ENCODE measurements at regions not wholly inside any gene's neighbourhood (a gene's known extent, or its start where the extent isn't known, plus 50 kb on each side); places are given as distances from the start of the nearest gene placed in this dataset.

- no peak overlapping the region for H3K4me2 ChIP-seq (ENCODE audit: low read length)
- H3K9me3 ChIP-seq (ENCODE audit: control insufficient read depth, insufficient read depth, low read length), result peaks cover 5% of the 10 kb centered on the region; the same call in 1 of the 2 replicates
- no peak for TF ChIP-seq CTCF (IDR thresholded peaks at IDR 0.05; ENCODE audit: low read depth, low read length, poor library complexity, severe bottlenecking)
- TF ChIP-seq EZH2phosphoT487 (IDR thresholded peaks at IDR 0.05; ENCODE audit: borderline replicate concordance, low read length), result no peak
- no peaks in the 10 kb centered on the region for H3K79me2 ChIP-seq (ENCODE audit: control insufficient read depth, low read length)
- no peak overlapping the region for H3K27ac ChIP-seq (ENCODE audit: low read depth, low read length)
- H3K36me3 ChIP-seq (ENCODE audit: control insufficient read depth, low read length), result no peaks in the 10 kb centered on the region
- H3K4me3 ChIP-seq (ENCODE audit: low read length), result no peak overlapping the region
- no peaks in the 10 kb centered on the region for H3K9me2 ChIP-seq (replicated peaks; ENCODE audit: control insufficient read depth, low read length)
- H3F3A ChIP-seq (ENCODE audit: control insufficient read depth, insufficient read depth), result no peaks in the 10 kb centered on the region
- no peaks in the 10 kb centered on the region for H3K4me1 ChIP-seq (ENCODE audit: control insufficient read depth, low read length)
- no peaks in the 10 kb centered on the region for H3K27me3 ChIP-seq (ENCODE audit: control insufficient read depth, low read length)
- H4K20me1 ChIP-seq (ENCODE audit: control insufficient read depth, insufficient read depth, low read depth, low read length), result no peaks in the 10 kb centered on the region
These were observed 568.0 kb downstream of the POM121L12 start for GRCh38 chr7:53603461-53603860.

- H3K4me1 ChIP-seq (ENCODE audit: control insufficient read depth, low read length), result no peaks in the 10 kb centered on the region
- H3K27me3 ChIP-seq (ENCODE audit: control insufficient read depth, low read length), result no peaks in the 10 kb centered on the region
- no peaks in the 10 kb centered on the region for H3F3A ChIP-seq (ENCODE audit: control insufficient read depth, insufficient read depth)
- H4K20me1 ChIP-seq (ENCODE audit: control insufficient read depth, insufficient read depth, low read depth, low read length), result no peaks in the 10 kb centered on the region
- TF ChIP-seq CTCF (IDR thresholded peaks at IDR 0.05; ENCODE audit: low read depth, low read length, poor library complexity, severe bottlenecking) (no peak), EZH2phosphoT487 (IDR thresholded peaks at IDR 0.05; ENCODE audit: borderline replicate concordance, low read length) (no peak)
- no peak overlapping the region for H3K27ac ChIP-seq (ENCODE audit: low read depth, low read length)
- H3K36me3 ChIP-seq (ENCODE audit: control insufficient read depth, low read length), result no peaks in the 10 kb centered on the region
- no peak overlapping the region for H3K4me3 ChIP-seq (ENCODE audit: low read length)
- H3K79me2 ChIP-seq (ENCODE audit: control insufficient read depth, low read length), result no peaks in the 10 kb centered on the region
- H3K9me2 ChIP-seq (replicated peaks; ENCODE audit: control insufficient read depth, low read length), result no peaks in the 10 kb centered on the region
- H3K4me2 ChIP-seq (ENCODE audit: low read length), result no peak overlapping the region
- H3K9me3 ChIP-seq (ENCODE audit: control insufficient read depth, insufficient read depth, low read length), result peaks cover 5% of the 10 kb centered on the region; the same call in 1 of the 2 replicates
These were observed 568.8 kb downstream of the POM121L12 start for GRCh38 chr7:53604201-53604600.

GRCh38 chr7:53607961-53608360 lies 572.5 kb downstream of the POM121L12 start:
- TF ChIP-seq EZH2phosphoT487 (IDR thresholded peaks at IDR 0.05; ENCODE audit: borderline replicate concordance, low read length) (no peak), CTCF (IDR thresholded peaks at IDR 0.05; ENCODE audit: low read depth, low read length, poor library complexity, severe bottlenecking) (no peak)
- H3F3A ChIP-seq (ENCODE audit: control insufficient read depth, insufficient read depth), result no peaks in the 10 kb centered on the region
- H3K4me1 ChIP-seq (ENCODE audit: control insufficient read depth, low read length), result no peaks in the 10 kb centered on the region
- H3K27ac ChIP-seq (ENCODE audit: low read depth, low read length), result no peak overlapping the region
- no peaks in the 10 kb centered on the region for H3K36me3 ChIP-seq (ENCODE audit: control insufficient read depth, low read length)
- H3K4me3 ChIP-seq (ENCODE audit: low read length), result no peak overlapping the region
- H4K20me1 ChIP-seq (ENCODE audit: control insufficient read depth, insufficient read depth, low read depth, low read length), result no peaks in the 10 kb centered on the region
- no peaks in the 10 kb centered on the region for H3K79me2 ChIP-seq (ENCODE audit: control insufficient read depth, low read length)
- H3K27me3 ChIP-seq (ENCODE audit: control insufficient read depth, low read length), result no peaks in the 10 kb centered on the region
- no peaks in the 10 kb centered on the region for H3K9me2 ChIP-seq (replicated peaks; ENCODE audit: control insufficient read depth, low read length)
- peaks cover 3% of the 10 kb centered on the region; the same call in 1 of the 2 replicates for H3K9me3 ChIP-seq (ENCODE audit: control insufficient read depth, insufficient read depth, low read length)
- H3K4me2 ChIP-seq (ENCODE audit: low read length), result no peak overlapping the region

Measured in DOHH2 (cell line).